SK-MEL-5 (cell line): ENCODE measurements at regions not wholly inside any gene's neighbourhood (a gene's known extent, or its start where the extent isn't known, plus 50 kb on each side); places are given as distances from the start of the nearest gene placed in this dataset.
A peak's percentile ranks its signal among the peaks of the same experiment; 100 is the strongest.
"Not testable (repeated sequence)": the region's sequence is repeated elsewhere in the genome, so short reads cannot be mapped to it uniquely, and the experiment has no call there.

Experiments
- DNase-seq: peaks from one replicate; pipeline ENCODE4 v3.0.0-alpha.2; 2016; ENCODE audit warnings: low read depth, low spot score
- in situ Hi-C: cut with HindIII; loops from 2 replicates; pipeline ENCODE4 v1.10.0; 2016; ENCODE audit warnings: low sequenced_read_pairs, high pct_unique_total_duplicates, low pct_unique_long_range_greater_than_20kb

GRCh38 chr6:81073318-81073717, 679.2 kb downstream of the TENT5A start:
- in situ Hi-C loops: no loop called here

GRCh38 chr6:81071121-81071520, 681.4 kb downstream of the TENT5A start:
- in situ Hi-C loops: no loop called here

More at GRCh38 chr6:81073318-81073717, 679.2 kb downstream of the TENT5A start:
- DNase-seq: peak; percentile 4

GRCh38 chr6:81067057-81067456, 685.4 kb downstream of the TENT5A start:
- no peak for DNase-seq
- in situ Hi-C loops: no loop called here

More at GRCh38 chr6:81071121-81071520, 681.4 kb downstream of the TENT5A start:
- no peak for DNase-seq

- in situ Hi-C loops: no loop called here
- no peak for DNase-seq
Measured at GRCh38 chr6:81063891-81064290, 688.6 kb downstream of the TENT5A start.

GRCh38 chr6:81054036-81054435, 698.4 kb downstream of the TENT5A start:
- DNase-seq: no peak
- in situ Hi-C loops: no loop called here

GRCh38 chr6:81051952-81052351, 700.5 kb downstream of the TENT5A start:
- no peak for DNase-seq
- in situ Hi-C loops: no loop called here

- DNase-seq: no peak
- in situ Hi-C loops: no loop called here
Measured at GRCh38 chr6:81049425-81050042, 702.9 kb downstream of the TENT5A start.

GRCh38 chr6:81031416-81031815, 721.1 kb downstream of the TENT5A start:
- DNase-seq: no peak
- in situ Hi-C loops: no loop called here

- no peak for DNase-seq
Measured at GRCh38 chr6:81026041-81026553, 726.4 kb downstream of the TENT5A start.

GRCh38 chr6:81023709-81024108, 728.8 kb downstream of the TENT5A start:
- in situ Hi-C loops: no loop called here
- no peak for DNase-seq

More at GRCh38 chr6:81026041-81026553, 726.4 kb downstream of the TENT5A start:
- in situ Hi-C loops: no loop called here

GRCh38 chr6:81023007-81023582, 729.4 kb downstream of the TENT5A start:
- in situ Hi-C loops: no loop called here

GRCh38 chr6:81017586-81017985, 734.9 kb downstream of the TENT5A start:
- DNase-seq, in situ Hi-C loops: not testable (repeated sequence)

More at GRCh38 chr6:81023007-81023582, 729.4 kb downstream of the TENT5A start:
- no peak for DNase-seq

GRCh38 chr6:81003894-81004293, 748.6 kb downstream of the TENT5A start:
- no peak for DNase-seq
- in situ Hi-C loops: no loop called here

GRCh38 chr6:81003156-81003555, 749.3 kb downstream of the TENT5A start:
- in situ Hi-C loops: no loop called here
- DNase-seq: peak; percentile 36

GRCh38 chr6:81002126-81002525, 750.4 kb downstream of the TENT5A start:
- no peak for DNase-seq
- in situ Hi-C loops: no loop called here

- in situ Hi-C loops: no loop called here
Measured at GRCh38 chr6:80991316-80991715, 761.2 kb downstream of the TENT5A start.

GRCh38 chr6:80988892-80989291, 763.6 kb downstream of the TENT5A start:
- in situ Hi-C loops: no loop called here
- no peak for DNase-seq

More at GRCh38 chr6:80991316-80991715, 761.2 kb downstream of the TENT5A start:
- DNase-seq: no peak

- in situ Hi-C loops: no loop called here
Measured at GRCh38 chr6:80988286-80988685, 764.2 kb downstream of the TENT5A start.

GRCh38 chr6:80981226-80981625, 771.3 kb downstream of the TENT5A start:
- in situ Hi-C loops, DNase-seq: not testable (repeated sequence)

More at GRCh38 chr6:80988286-80988685, 764.2 kb downstream of the TENT5A start:
- no peak for DNase-seq
